Transverse colon (tissue), 4 donors: ENCODE measurements at regions not wholly inside any gene's neighbourhood (a gene's known extent, or its start where the extent isn't known, plus 50 kb on each side); places are given as distances from the start of the nearest gene placed in this dataset.

ENCODE experiments used
- DNase-seq: peaks from one replicate; pipeline ENCODE4 v3.0.0-alpha.2; 2019
- H3K27ac ChIP-seq, 4 donors: fragments of 200-600 bp; sonication (generic); 2 replicates each; pipeline ENCODE4 v1.5.1; 2016 to 2018; ENCODE audit warnings: inconsistent platforms in 4 of 4
- H3K27me3 ChIP-seq: fragments of 200-600 bp; sonication (generic); 2 replicates; pipeline ENCODE4 v1.5.1; 2017; ENCODE audit warnings: inconsistent platforms
- H3K36me3 ChIP-seq, 4 donors: fragments of 200-600 bp; sonication (generic); 2 replicates each; pipeline ENCODE4 v1.5.1; 2017 to 2019; ENCODE audit warnings: inconsistent platforms in 4 of 4
- H3K4me1 ChIP-seq, 4 donors: fragments of 200-600 bp; sonication (generic); 2 replicates each; pipeline ENCODE4 v1.5.1; 2017 to 2020; ENCODE audit warnings: inconsistent platforms in 4 of 4
- H3K4me3 ChIP-seq, 4 donors: fragments of 200-600 bp; sonication (generic); 1 replicate in 1 of 4; 2 replicates in 3 of 4; pipeline versions ENCODE4 v1.5.1 to v1.6.1; 2017 to 2019; ENCODE audit warnings: inconsistent platforms in 4 of 4
- H3K9me3 ChIP-seq, 2 donors: fragments of 200-600 bp; sonication (generic); 2 replicates each; pipeline ENCODE4 v1.5.1; 2017 to 2019; ENCODE audit warnings: inconsistent platforms in 2 of 2
- CTCF ChIP-seq, 5 experiments: fragments of 200-600 bp in 3 of 5; fragments of 450-650 bp in 2 of 5; sonication (generic) in 3 of 5; IDR thresholded peaks; 1 replicate in 2 of 5; 2 replicates in 3 of 5; pipeline ENCODE4 v1.5.1; 2016 to 2017; ENCODE audit warnings: antibody characterized with exemption in 5 of 5, inconsistent platforms in 3 of 5, mild to moderate bottlenecking in 2 of 5, moderate library complexity in 1 of 5
- EP300 ChIP-seq: sonication (generic); formaldehyde crosslinking; IDR thresholded peaks from one replicate; pipeline ENCODE4 v1.6.1; 2017; ENCODE audit warnings: antibody characterized with exemption, low read depth
- POLR2A ChIP-seq: fragments of 450-650 bp; IDR thresholded peaks from one replicate; pipeline ENCODE4 v1.6.1; 2016; ENCODE audit warnings: antibody characterized with exemption, mild to moderate bottlenecking, moderate library complexity
- POLR2AphosphoS5 ChIP-seq, 3 donors: sonication (generic); formaldehyde crosslinking; IDR thresholded peaks; one replicate each; pipeline ENCODE4 v1.6.1; 2016; ENCODE audit warnings: antibody characterized with exemption in 3 of 3
- WGBS, 2 donors: methylation state at CpG; one replicate each; pipeline ENCODE4 v1.1.5; 2018; ENCODE audit warnings: low coverage in 1 of 2; 5-methylcytosine and 5-hydroxymethylcytosine counted together
- in situ Hi-C, 4 donors: fragments of 200-750 bp; cut with MboI; loops; one replicate each; pipeline versions ENCODE4 v1.15.0 to v1.15.1; 2017; ENCODE audit warnings: low sequenced_read_pairs in 3 of 4, low pct_ligation_motif_present in 1 of 4, low pct_unique_long_range_greater_than_20kb in 1 of 4
- intact Hi-C: fragments of 100-400 bp; cut with DNase I; formaldehyde crosslinking; loops from one replicate; pipeline ENCODE4 v1.15.1; 2023; ENCODE audit warnings: low total_unique reads

GRCh38 chr12:89103831-89104230 lies 248.5 kb downstream of the DUSP6 start:
- Histone ChIP-seq H3K36me3 (no peaks in the 10 kb centered on the region), H3K4me3 (no peak overlapping the region), H3K27ac (no peak overlapping the region), H3K9me3 (no peaks in the 10 kb centered on the region), H3K27me3 (no peaks in the 10 kb centered on the region), H3K4me1 (no peaks in the 10 kb centered on the region)
- in situ Hi-C loops (no loop called here), intact Hi-C loops (no loop called here)
- DNase-seq = no peak
- WGBS, 2 donors = 65 to 69% methylated on average over 5 of the region's 5 CpGs
- TF ChIP-seq EP300 = no peak

GRCh38 chr12:89101440-89101839 lies 250.9 kb downstream of the DUSP6 start:
- no peak for DNase-seq

GRCh38 chr12:89098441-89099112 lies 253.7 kb downstream of the DUSP6 start:
- no peak overlapping the region for H3K27ac ChIP-seq
- intact Hi-C loops (no loop called here), in situ Hi-C loops (no loop called here)
- no peaks in the 10 kb centered on the region for H3K27me3 ChIP-seq
- TF ChIP-seq CTCF (IDR thresholded peaks at IDR 0.05) (no peak), EP300 (no peak), POLR2AphosphoS5 (IDR thresholded peaks at IDR 0.05) (no peak), POLR2A (no peak)
- 87 to 88% methylated on average over 3 to 13 of the region's 13 CpGs for WGBS, 2 donors
- H3K4me1 ChIP-seq = no peaks in the 10 kb centered on the region
- H3K36me3 ChIP-seq = no peaks in the 10 kb centered on the region
- no peak overlapping the region for H3K4me3 ChIP-seq
- no peak for DNase-seq
- no peaks in the 10 kb centered on the region for H3K9me3 ChIP-seq

More at GRCh38 chr12:89101440-89101839, 250.9 kb downstream of the DUSP6 start:
- in situ Hi-C loops = no loop called here
- intact Hi-C loops = no loop called here
- Histone ChIP-seq H3K27me3 (no peaks in the 10 kb centered on the region), H3K36me3 (no peaks in the 10 kb centered on the region), H3K4me3 (no peak overlapping the region), H3K4me1 (no peaks in the 10 kb centered on the region), H3K27ac (no peak overlapping the region), H3K9me3 (no peaks in the 10 kb centered on the region)
- TF ChIP-seq EP300 (no peak), CTCF (IDR thresholded peaks at IDR 0.05) (no peak), POLR2A (no peak), POLR2AphosphoS5 (IDR thresholded peaks at IDR 0.05) (no peak)
- 48 to 82% methylated on average over 2 to 4 of the region's 4 CpGs for WGBS, 2 donors

GRCh38 chr12:89092297-89092696 lies 260.0 kb downstream of the DUSP6 start:
- 83% methylated on average over 2 of the region's 2 CpGs; no CpG with 5 or more reads in 1 of the 2 donors for WGBS, 2 donors
- Histone ChIP-seq H3K9me3 (peaks cover 0 to 4% of the 10 kb centered on the region in 2 donors), H3K4me3 (no peak overlapping the region), H3K4me1 (no peaks in the 10 kb centered on the region), H3K27ac (no peak overlapping the region), H3K27me3 (no peaks in the 10 kb centered on the region), H3K36me3 (no peaks in the 10 kb centered on the region)
- DNase-seq = no peak
- in situ Hi-C loops = no loop called here
- no peak for TF ChIP-seq POLR2A
- no peak for TF ChIP-seq CTCF (IDR thresholded peaks at IDR 0.05)
- TF ChIP-seq EP300 = no peak
- TF ChIP-seq POLR2AphosphoS5 (IDR thresholded peaks at IDR 0.05) = no peak
- intact Hi-C loops = no loop called here
